Neuron (in vitro differentiated cells): ENCODE measurements at regions not wholly inside any gene's neighbourhood (a gene's known extent, or its start where the extent isn't known, plus 50 kb on each side); places are given as distances from the start of the nearest gene placed in this dataset.
"Not testable (repeated sequence)": the region's sequence is repeated elsewhere in the genome, so short reads cannot be mapped to it uniquely, and the experiment has no call there.

Experiments used
- H2AFZ ChIP-seq: one replicate; pipeline ENCODE4 v1.6.1; 2013; ENCODE audit warnings: low read depth, mild to moderate bottlenecking, inconsistent platforms, low read length, moderate library complexity
- H3K27me3 ChIP-seq: one replicate; pipeline ENCODE4 v1.6.1; 2013; ENCODE audit warnings: low read length; ENCODE audit not compliant: insufficient read depth
- H3K36me3 ChIP-seq: one replicate; pipeline ENCODE4 v1.6.1; 2013; ENCODE audit warnings: low read length; ENCODE audit not compliant: insufficient read depth
- H3K4me1 ChIP-seq: one replicate; pipeline ENCODE4 v1.6.1; 2013; ENCODE audit warnings: low read length; ENCODE audit not compliant: insufficient read depth
- H3K4me3 ChIP-seq: 2 replicates; pipeline ENCODE4 v1.5.1; 2013; ENCODE audit warnings: mild to moderate bottlenecking, low read length, moderate library complexity
- H3K9me3 ChIP-seq: one replicate; pipeline ENCODE4 v1.6.1; 2013; ENCODE audit warnings: low read length

GRCh38 chr1:73667959-73668358, 530.0 kb downstream of the LRRIQ3 start:
- H3K4me1 ChIP-seq: not testable (repeated sequence)

GRCh38 chr1:73662526-73662925, 535.5 kb downstream of the LRRIQ3 start:
- Histone ChIP-seq H2AFZ (no peak overlapping the region), H3K27me3 (no peaks in the 10 kb centered on the region), H3K9me3 (no peaks in the 10 kb centered on the region), H3K36me3 (no peaks in the 10 kb centered on the region), H3K4me1 (no peaks in the 10 kb centered on the region), H3K4me3 (no peak overlapping the region)

More at GRCh38 chr1:73667959-73668358, 530.0 kb downstream of the LRRIQ3 start:
- not testable (repeated sequence) for H2AFZ ChIP-seq, H3K36me3 ChIP-seq, H3K4me3 ChIP-seq, H3K9me3 ChIP-seq, H3K27me3 ChIP-seq

- Histone ChIP-seq H3K4me3 (no peak overlapping the region), H3K27me3 (no peaks in the 10 kb centered on the region), H3K9me3 (no peaks in the 10 kb centered on the region), H3K4me1 (no peaks in the 10 kb centered on the region), H3K36me3 (no peaks in the 10 kb centered on the region), H2AFZ (no peak overlapping the region)
Observed at GRCh38 chr1:73659136-73659535, 538.8 kb downstream of the LRRIQ3 start.

- H3K4me3 ChIP-seq: no peak overlapping the region
- no peaks in the 10 kb centered on the region for H3K36me3 ChIP-seq
- H3K27me3 ChIP-seq: no peaks in the 10 kb centered on the region
- no peaks in the 10 kb centered on the region for H3K9me3 ChIP-seq
- no peaks in the 10 kb centered on the region for H3K4me1 ChIP-seq
- H2AFZ ChIP-seq: no peak overlapping the region
Observed at GRCh38 chr1:73654714-73655113, 543.3 kb downstream of the LRRIQ3 start.

- Histone ChIP-seq H3K9me3 (no peaks in the 10 kb centered on the region), H3K4me3 (no peak overlapping the region), H3K36me3 (no peaks in the 10 kb centered on the region), H3K4me1 (no peaks in the 10 kb centered on the region), H3K27me3 (no peaks in the 10 kb centered on the region), H2AFZ (no peak overlapping the region)
Observed at GRCh38 chr1:73644198-73644597, 553.8 kb downstream of the LRRIQ3 start.

- Histone ChIP-seq H3K27me3 (no peaks in the 10 kb centered on the region), H3K9me3 (no peaks in the 10 kb centered on the region), H2AFZ (no peak overlapping the region), H3K4me3 (no peak overlapping the region), H3K36me3 (no peaks in the 10 kb centered on the region), H3K4me1 (no peaks in the 10 kb centered on the region)
Observed at GRCh38 chr1:73639494-73639893, 558.5 kb downstream of the LRRIQ3 start.

GRCh38 chr1:73637264-73637663, 560.7 kb downstream of the LRRIQ3 start:
- Histone ChIP-seq H3K4me1 (no peaks in the 10 kb centered on the region), H3K9me3 (no peaks in the 10 kb centered on the region), H3K36me3 (no peaks in the 10 kb centered on the region), H2AFZ (peak overlapping the region; percentile 57), H3K4me3 (no peak overlapping the region), H3K27me3 (no peaks in the 10 kb centered on the region)

GRCh38 chr1:73635021-73635420, 563.0 kb downstream of the LRRIQ3 start:
- H2AFZ ChIP-seq: no peak overlapping the region

GRCh38 chr1:73627723-73628122, 570.3 kb downstream of the LRRIQ3 start:
- no peaks in the 10 kb centered on the region for H3K27me3 ChIP-seq
- H3K4me1 ChIP-seq: no peaks in the 10 kb centered on the region
- no peak overlapping the region for H3K4me3 ChIP-seq
- peaks cover 5% of the 10 kb centered on the region for H3K9me3 ChIP-seq
- no peak overlapping the region for H2AFZ ChIP-seq
- no peaks in the 10 kb centered on the region for H3K36me3 ChIP-seq

More at GRCh38 chr1:73635021-73635420, 563.0 kb downstream of the LRRIQ3 start:
- H3K36me3 ChIP-seq: no peaks in the 10 kb centered on the region
- H3K4me3 ChIP-seq: no peak overlapping the region
- H3K4me1 ChIP-seq: no peaks in the 10 kb centered on the region
- no peaks in the 10 kb centered on the region for H3K27me3 ChIP-seq
- no peaks in the 10 kb centered on the region for H3K9me3 ChIP-seq

GRCh38 chr1:73626326-73626725, 571.6 kb downstream of the LRRIQ3 start:
- no peak overlapping the region for H2AFZ ChIP-seq

GRCh38 chr1:73623946-73624345, 574.0 kb downstream of the LRRIQ3 start:
- H3K4me1 ChIP-seq: no peaks in the 10 kb centered on the region
- no peak overlapping the region for H3K4me3 ChIP-seq
- H3K36me3 ChIP-seq: no peaks in the 10 kb centered on the region
- H3K27me3 ChIP-seq: no peaks in the 10 kb centered on the region
- peak overlapping the region; percentile 10 for H2AFZ ChIP-seq
- peaks cover 1% of the 10 kb centered on the region for H3K9me3 ChIP-seq

More at GRCh38 chr1:73626326-73626725, 571.6 kb downstream of the LRRIQ3 start:
- no peaks in the 10 kb centered on the region for H3K4me1 ChIP-seq
- no peak overlapping the region for H3K4me3 ChIP-seq
- peaks cover 5% of the 10 kb centered on the region for H3K9me3 ChIP-seq
- H3K27me3 ChIP-seq: no peaks in the 10 kb centered on the region
- H3K36me3 ChIP-seq: no peaks in the 10 kb centered on the region

GRCh38 chr1:73617145-73617544, 580.8 kb downstream of the LRRIQ3 start:
- H2AFZ ChIP-seq: no peak overlapping the region

GRCh38 chr1:73611681-73612080, 586.3 kb downstream of the LRRIQ3 start:
- Histone ChIP-seq H3K4me1 (peaks cover 18% of the 10 kb centered on the region), H3K36me3 (no peaks in the 10 kb centered on the region), H3K27me3 (no peaks in the 10 kb centered on the region), H3K4me3 (no peak overlapping the region), H3K9me3 (no peaks in the 10 kb centered on the region), H2AFZ (no peak overlapping the region)

More at GRCh38 chr1:73617145-73617544, 580.8 kb downstream of the LRRIQ3 start:
- Histone ChIP-seq H3K4me3 (no peak overlapping the region), H3K27me3 (no peaks in the 10 kb centered on the region), H3K36me3 (no peaks in the 10 kb centered on the region), H3K9me3 (no peaks in the 10 kb centered on the region), H3K4me1 (peaks cover 1% of the 10 kb centered on the region)

GRCh38 chr1:73604739-73605138, 593.2 kb downstream of the LRRIQ3 start:
- no peak overlapping the region for H3K4me3 ChIP-seq
- H3K36me3 ChIP-seq: no peaks in the 10 kb centered on the region
- peaks cover 7% of the 10 kb centered on the region for H3K9me3 ChIP-seq
- H3K4me1 ChIP-seq: peaks cover 8% of the 10 kb centered on the region
- H3K27me3 ChIP-seq: no peaks in the 10 kb centered on the region
- H2AFZ ChIP-seq: peak overlapping the region; percentile 5
